ENCODE measurements at regions not wholly inside any gene's neighbourhood (a gene's known extent, or its start where the extent isn't known, plus 50 kb on each side); places are given as distances from the start of the nearest gene placed in this dataset.

DNA sequence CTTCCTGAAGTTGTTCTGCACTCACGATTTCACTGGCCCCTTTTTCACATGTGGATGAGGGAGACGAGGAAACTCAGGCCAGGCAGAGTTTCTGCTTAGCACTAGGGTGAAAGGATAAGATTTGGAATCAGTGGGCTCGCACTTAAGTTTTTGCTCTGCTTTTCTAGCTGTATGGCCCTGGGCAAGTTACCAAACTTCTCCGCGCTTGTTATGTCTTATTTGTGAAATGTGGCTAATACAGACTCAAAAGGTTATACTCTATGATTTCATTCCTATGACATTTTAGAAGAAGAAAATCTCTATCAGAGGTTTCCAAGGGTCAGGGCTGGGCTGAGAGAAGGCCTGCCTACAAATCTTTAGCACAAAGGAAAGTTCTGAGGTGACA, 191.9 kb upstream of the LRIG1 start:
- no peak for DNase-seq

DNA sequence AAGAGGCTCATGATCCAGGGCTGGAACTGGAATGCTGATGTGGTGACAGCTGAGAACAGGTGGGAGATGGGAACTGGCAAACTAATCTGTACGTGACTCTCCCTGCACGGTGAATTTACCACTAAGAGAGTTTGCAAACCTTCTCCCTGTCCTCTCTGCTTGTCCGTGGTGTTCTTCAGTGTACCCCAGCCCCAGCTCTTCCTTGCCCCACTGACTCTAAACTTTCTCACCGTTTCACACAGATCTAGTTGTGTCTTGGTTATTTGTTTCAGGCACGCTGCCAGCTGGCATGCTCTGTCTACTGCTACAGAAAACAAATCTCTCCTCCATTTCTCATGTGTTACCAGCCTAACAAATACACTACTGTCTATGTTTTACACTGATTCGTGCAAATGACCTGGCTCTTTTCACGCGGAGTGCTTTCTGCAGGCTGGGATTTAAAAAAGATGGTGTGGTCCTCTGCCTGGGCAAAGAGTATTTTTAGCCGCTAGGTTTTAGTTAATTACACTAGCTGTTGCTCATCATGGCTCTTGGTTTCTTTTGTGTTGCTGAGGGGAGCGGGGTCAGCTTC, 192.7 kb upstream of the LRIG1 start:
- no peak for DNase-seq

DNA sequence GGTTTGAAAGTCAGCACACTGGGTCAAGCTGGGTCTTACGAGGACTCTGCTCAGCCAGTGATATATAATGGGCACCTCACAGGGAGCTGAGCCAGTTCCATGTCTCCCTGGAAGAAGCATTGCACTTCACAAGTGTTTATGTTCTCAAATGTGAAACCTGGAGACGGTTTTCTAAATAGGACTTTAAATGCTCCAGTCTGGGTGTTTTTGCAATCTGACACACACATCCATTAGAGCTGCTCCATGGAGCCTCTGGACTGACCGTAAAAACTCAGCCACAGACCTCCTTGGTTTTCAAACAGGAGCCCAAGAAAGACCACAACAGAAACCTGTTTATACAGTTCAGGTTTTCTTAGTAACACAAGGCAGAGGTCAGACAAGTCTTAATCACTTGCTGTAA, 201.3 kb upstream of the LRIG1 start:
- no peak for DNase-seq

DNA sequence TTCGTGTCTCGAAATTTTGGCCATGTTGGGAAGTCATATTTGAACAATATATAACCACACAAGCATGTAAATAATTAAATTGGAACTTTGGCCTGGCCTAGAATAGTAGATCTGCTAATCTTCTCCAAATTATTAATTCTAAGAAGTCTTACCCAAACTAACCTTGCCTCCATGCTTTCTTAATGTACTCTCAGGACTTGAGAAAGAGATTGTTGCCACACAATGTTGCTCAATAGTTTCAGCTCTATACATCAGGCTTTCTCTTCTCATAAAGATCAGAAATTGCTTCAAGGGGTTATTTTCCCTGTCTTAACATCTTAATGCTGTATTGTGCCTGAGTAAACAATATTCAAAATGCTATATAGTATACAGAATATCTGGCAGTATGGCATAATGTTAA, 202.7 kb upstream of the LRIG1 start:
- no peak for DNase-seq

DNA sequence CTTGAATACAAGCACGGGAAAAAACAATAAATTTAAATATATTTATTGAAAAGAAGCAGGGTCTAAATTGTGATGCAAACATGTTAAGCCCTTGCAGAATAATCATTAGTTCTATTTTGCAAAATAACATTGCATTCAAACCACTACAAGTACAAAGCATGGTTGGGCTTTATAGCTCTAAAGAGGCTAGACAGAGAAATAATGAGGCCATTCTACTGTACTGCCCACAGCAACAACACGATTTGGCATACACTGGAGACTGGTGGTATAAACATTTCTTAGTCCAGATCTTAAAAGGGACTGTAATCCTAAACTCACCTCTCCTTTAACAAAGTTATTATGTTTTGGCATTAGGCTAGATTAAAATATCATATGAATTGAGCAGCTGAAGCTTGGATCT, 204.3 kb upstream of the LRIG1 start:
- DNase-seq: no peak

DNA sequence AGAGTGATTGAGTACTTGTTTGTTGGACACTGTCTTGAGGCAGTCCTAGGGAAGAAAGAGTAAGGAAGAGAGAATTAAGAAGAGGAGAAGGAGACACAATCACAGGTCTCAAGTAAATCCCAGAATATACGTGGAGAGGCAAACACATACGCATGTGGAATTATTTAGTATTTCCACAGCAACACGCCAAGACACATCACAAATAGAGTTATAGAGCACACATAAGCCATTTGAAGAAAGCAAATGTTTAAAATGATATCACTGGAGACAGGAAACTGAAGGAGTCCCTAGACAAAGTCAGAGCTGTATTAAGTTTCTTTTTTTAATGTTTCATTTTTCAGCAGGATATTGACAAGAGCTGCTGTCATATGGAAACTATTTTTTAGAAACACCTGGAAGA, 206.1 kb upstream of the LRIG1 start:
- DNase-seq: no peak

DNA sequence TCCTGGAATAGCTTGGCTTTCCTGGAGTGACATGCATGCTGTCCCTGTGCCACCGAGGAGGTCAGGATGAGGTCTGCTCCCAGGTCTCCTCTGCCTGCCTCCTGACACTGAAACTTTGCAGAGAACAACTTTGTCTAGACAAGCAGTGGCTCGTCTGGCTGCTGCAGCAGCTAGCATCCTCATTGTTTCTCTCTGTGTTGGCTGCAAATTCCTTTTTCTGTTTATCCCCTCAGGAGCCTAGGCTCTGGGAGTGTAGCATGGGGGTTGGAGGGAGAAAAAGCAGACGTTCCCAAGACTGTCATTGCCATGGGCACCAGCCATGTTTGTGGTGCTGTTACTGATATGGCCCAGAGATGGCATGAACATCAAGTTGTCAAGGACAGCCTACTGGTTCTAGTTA, 208.7 kb upstream of the LRIG1 start:
- DNase-seq: no peak

DNA sequence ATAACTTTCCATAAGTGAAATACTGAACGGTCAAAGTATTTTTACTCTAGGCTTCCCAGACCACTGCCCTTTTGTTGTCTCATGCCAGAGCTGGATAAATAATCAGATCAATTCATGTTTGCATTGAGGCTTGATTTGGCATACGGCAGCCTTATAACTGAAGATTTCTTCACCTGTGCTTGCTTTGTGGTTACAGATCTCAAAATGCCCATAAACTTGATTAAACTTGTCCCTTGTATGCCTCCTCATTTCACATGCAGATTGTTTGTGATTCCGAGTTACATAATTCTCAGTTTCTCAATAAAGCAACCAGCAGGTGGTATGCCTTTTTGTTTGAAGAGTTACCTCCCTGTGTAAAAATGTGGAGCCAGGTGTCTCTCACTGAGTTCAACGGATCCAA, 211.4 kb upstream of the LRIG1 start:
- DNase-seq: peak in 1 of 3 experiments; percentile 15

DNA sequence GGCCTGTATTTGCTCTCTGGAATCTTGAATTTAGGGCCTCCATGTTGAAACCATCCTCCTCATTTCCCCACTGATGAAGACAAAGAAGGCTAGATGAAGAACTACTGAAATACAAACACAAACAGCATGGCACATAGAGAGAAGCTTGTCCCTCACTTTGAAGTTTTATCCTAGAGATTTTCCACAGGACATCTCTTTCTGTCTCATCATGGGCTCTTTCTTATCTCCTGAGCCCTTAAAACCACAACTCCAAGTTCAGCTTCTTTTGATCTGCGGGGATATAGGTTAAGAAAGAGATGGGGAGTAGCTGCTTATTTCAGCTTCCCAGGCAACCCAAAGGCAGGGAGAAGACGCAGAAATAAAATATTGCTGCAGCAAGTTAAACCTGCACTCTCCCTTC, 213.1 kb upstream of the LRIG1 start:
- DNase-seq: no peak

DNA sequence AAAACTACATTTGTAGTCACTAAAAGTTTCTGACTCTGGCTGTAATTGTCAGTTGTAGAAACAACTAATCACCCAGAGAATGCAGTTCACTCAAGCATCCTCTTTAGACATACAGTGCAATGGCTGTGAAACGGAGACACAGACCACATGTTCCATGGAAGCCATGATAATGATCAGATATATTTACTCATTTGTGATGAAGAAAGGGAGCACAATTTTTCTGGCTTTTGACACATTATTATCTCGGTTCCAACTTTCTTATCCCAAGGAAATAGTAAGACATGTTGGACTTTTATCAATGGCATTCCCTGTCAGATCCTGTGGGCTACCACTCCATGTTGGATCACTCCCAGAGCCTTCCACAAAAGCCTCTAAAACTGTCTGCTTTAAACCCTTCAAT, 215.0 kb upstream of the LRIG1 start:
- no peak for DNase-seq

DNA sequence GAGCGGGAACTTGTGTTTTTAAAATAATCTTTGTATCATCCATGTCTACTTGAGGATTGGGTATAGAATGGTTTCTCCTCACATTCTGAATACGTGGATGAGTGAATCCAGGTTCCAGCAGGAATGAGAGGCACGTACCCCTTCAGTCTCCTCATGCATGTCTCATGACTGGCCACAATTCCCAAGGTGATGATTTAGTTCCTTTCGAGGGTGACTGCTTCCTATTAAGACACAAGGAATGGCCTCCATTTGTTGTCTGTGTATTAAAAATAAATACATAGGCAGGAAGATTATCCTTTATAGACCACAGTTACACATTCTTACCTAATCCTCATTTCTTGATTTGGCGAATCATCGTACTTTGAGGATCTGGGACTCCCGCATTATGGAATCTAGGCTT, 217.0 kb upstream of the LRIG1 start:
- DNase-seq: no peak

DNA sequence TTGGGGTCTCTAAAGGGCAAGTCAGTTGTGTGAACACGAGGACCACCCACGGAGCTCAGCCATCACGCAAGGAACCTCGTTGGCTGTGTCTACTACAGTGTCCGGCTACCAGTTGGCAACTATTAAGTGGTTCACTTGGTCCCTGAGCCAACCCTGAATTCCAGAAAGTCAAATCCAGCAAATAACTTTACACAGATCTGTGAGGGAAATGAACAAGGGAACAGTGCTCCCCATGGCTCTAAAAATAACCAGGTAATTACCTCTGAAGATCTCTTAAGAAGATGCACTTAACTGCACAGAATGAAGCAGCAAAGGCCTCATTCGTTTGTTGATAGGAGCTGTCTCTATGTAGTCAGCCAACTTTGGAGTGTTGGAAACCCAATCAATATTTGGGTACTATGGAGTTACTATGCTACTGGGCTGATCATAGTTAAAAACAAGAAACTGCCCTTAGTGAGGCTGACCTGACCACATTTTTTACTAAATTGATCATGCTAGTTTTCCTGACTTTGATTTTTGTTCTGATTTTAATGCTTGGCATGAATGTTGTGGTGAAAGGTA, 219.1 kb upstream of the LRIG1 start:
- DNase-seq: no peak

DNA sequence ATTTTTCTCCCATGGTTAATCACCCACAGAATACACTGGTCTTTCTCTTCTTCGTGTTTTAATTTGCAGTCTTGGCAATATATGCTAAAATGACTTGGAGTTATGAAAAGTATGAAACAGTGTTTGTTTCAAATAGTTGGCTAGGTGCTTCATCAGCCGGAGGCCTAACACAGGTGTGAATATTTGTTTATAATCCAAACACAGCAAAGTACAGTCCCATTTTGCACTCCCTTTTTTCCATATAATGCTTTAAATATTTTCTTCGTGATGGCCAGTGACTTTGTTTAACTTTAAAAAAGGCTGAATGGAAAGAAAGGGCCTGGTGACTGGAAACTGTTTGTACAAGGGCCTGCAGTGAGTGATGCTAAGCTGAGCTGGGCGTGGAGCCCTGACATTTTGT, 219.7 kb upstream of the LRIG1 start:
- no peak for DNase-seq

DNA sequence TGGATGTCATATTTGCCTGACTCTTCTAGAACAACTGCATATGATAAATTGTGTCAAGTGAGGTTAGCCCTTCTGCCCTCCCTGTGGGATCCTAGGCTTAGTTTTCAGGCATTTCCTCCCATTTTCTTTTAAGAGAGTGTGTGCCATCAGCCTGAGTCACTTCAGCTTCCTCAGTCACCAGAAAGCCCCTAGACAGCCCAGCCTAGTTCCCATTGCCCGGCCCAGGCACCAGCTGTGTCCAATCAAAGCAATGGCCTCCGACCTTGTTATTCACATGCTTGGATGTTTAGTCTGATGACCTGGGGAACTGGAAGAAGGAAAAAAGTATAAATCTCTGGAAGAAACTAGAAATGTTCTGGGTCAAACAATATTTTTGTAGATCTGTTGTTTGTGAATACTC, 221.9 kb upstream of the LRIG1 start:
- no peak for DNase-seq

DNA sequence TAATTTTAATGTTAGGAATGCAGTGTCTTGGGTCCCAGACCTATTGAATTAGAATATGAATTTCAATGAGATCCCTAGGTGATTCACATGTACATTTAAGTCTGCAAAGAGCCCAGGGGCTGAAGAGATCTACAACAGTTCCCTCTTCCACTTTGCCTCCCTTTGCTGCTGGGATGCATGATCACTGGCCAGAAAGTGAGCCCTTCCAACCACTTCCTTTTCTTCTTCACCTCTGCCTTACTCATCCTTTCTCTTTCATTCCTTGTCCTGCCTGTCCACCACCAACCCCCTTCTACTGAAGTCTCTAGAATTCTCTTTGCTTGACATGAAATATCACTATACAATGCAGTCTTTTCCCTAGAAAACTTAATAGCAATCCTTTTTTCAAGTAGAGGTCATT, 222.4 kb upstream of the LRIG1 start:
- DNase-seq: no peak

DNA sequence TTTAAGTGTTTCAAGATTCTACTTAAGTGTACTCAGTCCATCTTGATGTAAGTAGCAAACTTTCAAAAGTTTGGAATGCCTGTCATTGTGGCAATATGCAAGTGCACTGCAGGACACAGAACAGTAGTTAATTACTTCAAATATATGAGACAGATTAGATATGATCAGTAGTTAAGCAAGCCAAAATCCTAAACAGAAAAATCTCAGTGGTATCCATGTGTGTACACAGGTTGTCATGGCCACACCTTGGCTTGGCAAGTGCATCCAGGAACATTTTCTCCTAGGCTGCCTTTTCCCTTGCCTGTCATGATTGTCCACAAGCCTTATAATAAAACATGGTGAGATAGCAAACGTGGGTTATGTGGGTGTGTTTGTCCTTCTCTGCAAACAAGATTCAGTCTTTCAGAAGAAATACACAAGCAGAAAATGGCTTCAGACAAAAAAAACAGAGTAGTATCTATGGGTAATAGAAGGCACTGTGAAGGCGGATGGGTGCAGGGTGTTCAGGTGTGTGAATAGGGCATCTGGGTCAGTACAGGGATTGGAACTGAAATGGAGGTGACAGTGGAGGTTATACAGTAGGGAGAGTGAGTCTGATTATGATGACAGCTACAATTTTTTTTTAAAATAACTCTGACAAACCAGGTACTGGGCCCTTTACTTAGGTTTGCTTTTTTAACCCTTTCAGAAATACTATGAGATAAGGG, 229.0 kb upstream of the LRIG1 start:
- DNase-seq: no peak

DNA sequence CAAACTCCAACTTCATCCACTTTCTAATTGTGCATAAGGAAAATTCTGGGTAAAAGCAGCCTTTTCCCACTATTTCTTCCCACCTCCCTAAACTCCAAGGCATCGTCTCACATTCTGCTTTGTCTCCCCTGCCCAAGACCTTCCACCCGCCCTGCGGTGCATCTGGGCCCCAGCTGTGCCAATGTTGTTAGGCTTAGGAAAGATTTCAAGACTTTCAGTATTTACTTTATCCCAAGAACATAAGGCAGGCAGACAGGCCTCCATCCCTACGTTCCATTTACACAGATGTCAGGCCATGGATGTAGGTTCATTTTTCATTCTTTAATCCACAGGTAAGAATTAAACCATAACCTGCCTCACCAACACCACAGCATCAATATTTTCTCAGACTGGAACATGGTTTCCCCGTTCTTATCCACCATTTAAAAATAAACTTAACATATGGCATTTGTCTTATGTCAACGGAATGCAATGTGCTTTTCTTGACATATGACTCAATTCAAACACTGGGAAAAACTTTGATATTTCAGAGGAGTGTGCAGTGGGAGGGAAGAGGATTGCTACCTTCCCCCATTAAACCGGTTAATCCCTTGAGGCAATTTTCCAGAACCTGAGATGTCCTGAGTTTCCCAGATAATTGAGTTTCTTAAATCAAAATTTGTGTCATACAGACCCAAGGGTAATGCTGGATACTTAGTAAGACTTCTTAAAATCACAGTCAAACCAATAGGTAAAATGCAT, 238.0 kb upstream of the LRIG1 start:
- no peak for DNase-seq

DNA sequence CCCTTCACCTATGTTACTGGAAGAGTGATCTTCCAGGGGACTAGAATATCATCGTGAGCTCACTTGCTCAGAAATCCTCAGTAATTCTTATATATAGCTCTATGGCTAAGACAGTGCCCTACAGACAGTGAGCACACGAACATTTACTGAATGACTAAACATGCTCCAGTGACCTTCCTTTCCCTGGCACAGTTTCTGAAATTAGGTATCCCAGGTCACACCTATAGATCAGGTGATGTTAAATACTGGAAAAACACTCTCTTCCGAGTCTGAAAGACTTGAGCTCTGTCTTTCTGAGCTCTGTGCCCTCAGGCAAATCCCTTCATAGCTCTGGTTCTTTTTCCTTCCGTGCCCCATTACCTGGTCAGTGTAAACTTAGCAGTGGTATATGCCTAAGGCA, 239.4 kb upstream of the LRIG1 start:
- DNase-seq: no peak

DNA sequence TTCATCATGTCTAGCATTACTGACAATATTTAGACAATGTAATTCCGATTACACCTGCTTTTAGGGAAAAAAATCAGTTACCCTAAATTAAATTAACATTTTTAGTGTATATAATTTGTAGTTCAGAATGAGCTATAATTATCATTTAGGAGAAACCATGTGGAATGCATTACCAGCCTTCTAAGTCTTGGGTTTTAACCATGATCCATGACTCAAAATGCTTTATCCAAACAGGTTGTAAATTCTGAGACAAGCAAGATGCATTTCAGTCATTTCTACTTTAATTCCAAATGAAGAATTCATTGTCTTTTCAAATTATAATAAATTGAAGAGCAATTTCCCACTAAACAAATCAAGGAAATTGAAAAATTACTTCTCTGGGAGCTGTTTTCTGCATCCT, 243.7 kb upstream of the LRIG1 start:
- no peak for DNase-seq

DNA sequence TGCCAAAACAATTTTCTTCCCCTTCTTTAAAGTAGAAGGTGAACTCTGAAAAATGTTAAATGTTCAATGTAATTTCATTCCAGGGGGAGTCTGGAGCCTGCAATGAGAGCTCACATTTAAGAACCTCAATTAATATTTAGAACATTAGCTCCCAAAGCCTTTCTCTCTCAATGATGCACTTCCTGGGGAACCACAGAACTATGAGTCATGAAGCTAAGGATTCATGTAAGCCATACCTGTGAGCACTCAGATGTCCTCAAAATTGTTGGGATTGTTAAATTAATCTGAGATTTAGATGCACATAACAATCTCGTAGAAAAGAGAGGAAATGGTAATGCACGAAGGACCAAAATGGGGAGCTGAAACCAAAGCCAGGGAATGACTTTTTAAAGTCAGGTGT, 244.2 kb upstream of the LRIG1 start:
- no peak for DNase-seq

DNA sequence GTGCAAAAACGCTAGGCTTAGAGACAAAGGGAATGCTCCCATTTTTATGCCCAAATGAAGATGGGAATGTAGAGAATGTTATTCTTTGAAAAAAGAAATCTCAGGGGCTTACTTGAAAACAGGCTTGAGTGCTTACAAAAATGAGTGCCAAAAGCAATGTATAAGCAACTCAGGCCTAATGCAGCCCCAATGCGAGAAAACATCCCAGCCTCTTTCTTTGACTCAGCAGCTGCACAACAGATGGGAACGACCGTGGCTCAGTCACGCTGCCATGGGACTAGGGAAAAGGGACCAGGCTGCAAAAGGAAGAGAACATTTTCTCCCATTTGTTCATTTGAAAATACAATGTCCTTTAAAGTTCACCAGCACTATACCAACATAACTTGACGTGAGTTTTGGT, 246.4 kb upstream of the LRIG1 start:
- no peak for DNase-seq

DNA sequence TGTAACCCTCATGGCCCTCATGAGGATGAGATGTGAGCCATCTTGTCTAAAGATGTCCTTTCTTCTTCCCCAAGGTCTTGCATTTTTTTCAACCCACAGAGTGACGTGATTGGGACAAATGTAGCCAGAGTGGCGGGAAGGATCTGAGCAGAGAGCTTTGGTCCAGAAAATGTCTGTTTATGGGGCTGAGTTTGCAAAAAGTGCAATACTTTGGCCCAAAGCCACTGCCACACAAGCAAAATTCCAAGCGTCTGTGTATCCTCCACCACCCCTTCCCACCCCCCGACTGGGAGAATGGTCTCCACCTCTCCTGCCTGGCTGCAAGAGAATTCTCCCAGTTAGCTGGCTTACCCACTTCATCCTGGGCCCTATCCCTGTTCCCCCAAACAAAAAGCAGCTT, 246.9 kb upstream of the LRIG1 start:
- no peak for DNase-seq

DNA sequence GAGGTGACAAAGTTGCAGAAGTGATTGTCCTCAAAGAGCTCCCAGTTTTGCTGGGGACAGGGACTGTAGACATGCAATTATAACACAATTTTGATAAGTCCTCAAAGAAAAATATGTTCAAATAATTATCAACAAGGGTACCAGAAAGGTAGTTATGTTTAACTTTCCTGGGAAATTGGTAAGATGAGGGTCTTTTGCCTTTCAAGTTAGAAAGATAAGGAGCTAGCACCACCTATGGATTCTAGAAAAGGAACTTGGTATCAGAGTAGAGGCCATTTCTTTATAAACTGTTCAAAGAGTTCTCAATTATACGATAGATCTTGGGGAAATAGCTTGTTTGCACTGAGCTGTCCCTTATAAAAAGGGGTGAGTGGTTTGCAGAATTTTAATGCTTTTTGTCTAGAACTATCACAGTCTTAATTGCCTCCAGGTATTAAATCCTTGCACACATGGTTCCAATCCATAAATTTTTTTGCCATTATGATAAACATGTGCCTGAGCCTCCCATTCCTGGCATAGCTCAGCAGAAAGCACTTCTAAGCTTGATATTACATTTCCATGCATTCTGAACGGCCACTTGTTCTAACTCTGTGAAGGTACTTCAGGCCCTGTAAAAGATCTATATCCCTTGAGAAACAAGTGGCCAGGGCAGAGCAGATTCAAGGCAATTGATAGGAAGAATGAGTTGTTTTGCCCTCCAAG, 247.5 kb upstream of the LRIG1 start:
- no peak for DNase-seq

DNA sequence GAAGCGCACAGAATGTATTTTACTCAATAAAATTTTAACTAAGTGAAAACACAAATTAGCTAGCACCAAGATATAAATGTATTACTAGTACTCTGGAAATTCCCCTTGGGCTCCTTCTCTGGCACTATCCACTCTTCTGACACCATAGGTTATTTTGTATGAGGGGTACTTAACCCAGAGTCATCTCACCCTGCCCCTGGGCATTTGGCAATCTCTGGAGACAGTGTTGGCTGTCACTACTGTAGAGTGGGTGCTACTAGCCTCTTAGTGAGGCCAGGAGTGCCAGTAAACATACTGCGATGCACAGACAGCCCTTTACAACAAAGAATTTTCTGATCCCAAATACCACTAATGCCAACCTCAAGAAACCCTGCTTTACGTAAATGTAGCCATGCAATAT, 246.3 kb upstream of the KBTBD8 start:
- DNase-seq: no peak

All from NCI-H1417 (cell line).